ENCODE measurements at regions not wholly inside any gene's neighbourhood (a gene's known extent, or its start where the extent isn't known, plus 50 kb on each side); places are given as distances from the start of the nearest gene placed in this dataset.

- H3K4me3 ChIP-seq (ENCODE audit: extremely low read depth in 1 of 4, insufficient read depth in 2 of 4, low read depth in 3 of 4, low read length in 4 of 4): no peak overlapping the region
Observed at GRCh38 chr2:37512971-37513370, 158.5 kb downstream of the CDC42EP3 start.

More at GRCh38 chr2:37512971-37513370, 158.5 kb downstream of the CDC42EP3 start:
- Histone ChIP-seq H2AK5ac (ENCODE audit: low read depth, low read length) (no peak overlapping the region), H3K79me1 (ENCODE audit: low read depth, low read length) (no peaks in the 10 kb centered on the region), H4K5ac (ENCODE audit: insufficient read length, low read depth, low read length) (no peak overlapping the region), H3K79me2 (ENCODE audit: control insufficient read depth in 1 of 2, insufficient read depth in 2 of 2, low read length in 2 of 2) (no peaks in the 10 kb centered on the region), H3K9me3 (ENCODE audit: insufficient read depth in 2 of 2, low read depth in 1 of 2, low read length in 1 of 2) (no peaks in the 10 kb centered on the region), H4K91ac (replicated peaks; ENCODE audit: insufficient read length, low read length) (no peak overlapping the region), H3K27ac (ENCODE audit: low read depth, low read length) (no peak overlapping the region), H2BK120ac (replicated peaks; ENCODE audit: low read depth, low read length) (no peak overlapping the region), H2AFZ (ENCODE audit: low read length) (no peak overlapping the region), H3K27me3 (replicated peaks in 1 of 4; ENCODE audit: control insufficient read depth in 3 of 4, extremely low read depth in 1 of 4, insufficient read depth in 3 of 4, low read length in 3 of 4) (no peaks in the 10 kb centered on the region; a peak in 1 of 7 replicates), H3K23me2 (ENCODE audit: low read depth, low read length) (no peaks in the 10 kb centered on the region), H3K23ac (ENCODE audit: insufficient read length) (no peak overlapping the region), H4K8ac (ENCODE audit: extremely low read depth, insufficient read depth, low read length) (no peak overlapping the region), H2BK12ac (ENCODE audit: low read depth, low read length) (no peak overlapping the region), H3K36me3 (ENCODE audit: control insufficient read depth in 2 of 4, insufficient read depth in 4 of 4, low read length in 3 of 4) (no peaks in the 10 kb centered on the region), H3K18ac (ENCODE audit: extremely low read depth, low read length) (no peak overlapping the region), H3K14ac (ENCODE audit: insufficient read length) (no peak overlapping the region), H2BK20ac (ENCODE audit: low read length) (no peak overlapping the region), H3K9ac (replicated peaks in 1 of 4; ENCODE audit: extremely low read depth in 1 of 4, low read depth in 3 of 4, low read length in 3 of 4) (no peak overlapping the region), H3K4me1 (replicated peaks in 1 of 4; ENCODE audit: control insufficient read depth in 3 of 4, insufficient read depth in 4 of 4, low read length in 3 of 4) (no peaks in the 10 kb centered on the region), H3K56ac (replicated peaks; ENCODE audit: insufficient read length, low read depth, low read length) (no peak overlapping the region), H3K4me2 (ENCODE audit: insufficient read depth in 1 of 2, low read depth in 2 of 2, low read length in 2 of 2) (no peak overlapping the region), H2BK5ac (ENCODE audit: low read depth, low read length) (no peak overlapping the region), H2BK15ac (ENCODE audit: low read length) (no peak overlapping the region), H4K20me1 (replicated peaks in 1 of 2; ENCODE audit: control insufficient read depth in 1 of 2, insufficient read depth in 2 of 2, low read length in 2 of 2) (no peaks in the 10 kb centered on the region), H3K4ac (replicated peaks; ENCODE audit: insufficient read length, low read depth, low read length) (no peak overlapping the region)
- DNase-seq (ENCODE audit: low read depth in 1 of 2, low spot score in 2 of 2) (no peak), FAIRE-seq (no peak)
- TF ChIP-seq E2F6 (IDR thresholded peaks at IDR 0.05): no peak
- POLR2A ChIA-PET (ENCODE audit: partially characterized antibody): no interaction called here
- 89% methylated on average over 1 of the region's 1 CpG; no CpG with 5 or more reads in 1 of the 2 experiments for WGBS, 2 experiments (ENCODE audit: extremely low coverage in 1 of 2, insufficient coverage in 1 of 2, insufficient read length in 1 of 2, insufficient replicate concordance in 2 of 2, low coverage in 1 of 2, low lambda C conversion rate in 2 of 2, missing lambda C conversion rate in 1 of 2)
- CTCF ChIA-PET (ENCODE audit: partially characterized antibody): no interaction called here

Measured in H1 (cell line).